H1 (cell line): ENCODE measurements at regions not wholly inside any gene's neighbourhood (a gene's known extent, or its start where the extent isn't known, plus 50 kb on each side); places are given as distances from the start of the nearest gene placed in this dataset.

Source experiments
- CTCF ChIA-PET: fragments of 300-600 bp; sonication (Branson Sonifier 250); formaldehyde crosslinking; loops from one replicate; lab custom pipeline; 2021; ENCODE audit not compliant: partially characterized antibody; lab: Charles Lee
- POLR2A ChIA-PET: fragments of 300-600 bp; sonication (Branson Sonifier 250); formaldehyde crosslinking; loops from one replicate; lab custom pipeline; 2021; ENCODE audit warnings: inconsistent platforms; ENCODE audit not compliant: partially characterized antibody; lab: Charles Lee
- DNase-seq, 2 experiments: peaks; one replicate each; pipeline versions ENCODE4 v3.0.0 to v3.0.0-alpha.2; 2010 to 2022; ENCODE audit warnings: low spot score in 2 of 2, low read depth in 1 of 2, mixed read lengths in 1 of 2
- FAIRE-seq: peaks from 2 replicates; lab custom pipeline; 2011; peaks lifted over from hg19 to GRCh38; lab: Jason Lieb, UNC
- H2AFZ ChIP-seq: 2 replicates; pipeline ENCODE4 v1.8.1; 2012; ENCODE audit warnings: low read length, inconsistent platforms
- H2AK5ac ChIP-seq: 2 replicates; pipeline ENCODE4 v1.6.1; 2013; ENCODE audit warnings: low read depth, low read length
- H2BK120ac ChIP-seq: replicated peaks from 2 replicates; pipeline ENCODE3; 2013; ENCODE audit warnings: low read depth, low read length, inconsistent platforms
- H2BK12ac ChIP-seq: 2 replicates; pipeline ENCODE4 v1.6.1; 2013; ENCODE audit warnings: low read depth, low read length
- H2BK15ac ChIP-seq: 2 replicates; pipeline ENCODE4 v1.6.1; 2013; ENCODE audit warnings: low read length
- H2BK20ac ChIP-seq: 2 replicates; pipeline ENCODE4 v1.6.1; 2013; ENCODE audit warnings: low read length
- H2BK5ac ChIP-seq: 2 replicates; pipeline ENCODE4 v1.6.1; 2013; ENCODE audit warnings: low read depth, low read length
- H3K14ac ChIP-seq: 2 replicates; pipeline ENCODE4 v1.6.1; 2013; ENCODE audit warnings: inconsistent platforms; ENCODE audit not compliant: insufficient read length
- H3K18ac ChIP-seq: 2 replicates; pipeline ENCODE4 v1.6.1; 2013; ENCODE audit warnings: low read length; ENCODE audit errors: extremely low read depth
- H3K23ac ChIP-seq: 2 replicates; pipeline ENCODE4 v1.6.1; 2013; ENCODE audit warnings: inconsistent platforms; ENCODE audit not compliant: insufficient read length
- H3K23me2 ChIP-seq: 2 replicates; pipeline ENCODE4 v1.6.1; 2013; ENCODE audit warnings: low read depth, low read length
- H3K27ac ChIP-seq: 2 replicates; pipeline ENCODE4 v1.6.1; 2011; ENCODE audit warnings: low read depth, low read length, inconsistent platforms
- H3K27me3 ChIP-seq, 4 experiments: replicated peaks in 1 of 4; 1 replicate in 1 of 4; 2 replicates in 3 of 4; pipeline versions ENCODE4 v1.6.1 to v1.8.1; 2011 to 2013; ENCODE audit warnings: low read length in 3 of 4, mild to moderate bottlenecking in 3 of 4, inconsistent platforms in 2 of 4, mixed read lengths in 2 of 4, moderate library complexity in 1 of 4; ENCODE audit not compliant: control insufficient read depth in 3 of 4, insufficient read depth in 3 of 4; ENCODE audit errors: extremely low read depth in 1 of 4
- H3K36me3 ChIP-seq, 4 experiments: 2 replicates each; pipeline versions ENCODE4 v1.6.1 to v1.8.1; 2011 to 2013; ENCODE audit warnings: mild to moderate bottlenecking in 4 of 4, low read length in 3 of 4, moderate library complexity in 2 of 4, control low read depth in 1 of 4, inconsistent platforms in 1 of 4; ENCODE audit not compliant: insufficient read depth in 4 of 4, control insufficient read depth in 2 of 4
- H3K4ac ChIP-seq: replicated peaks from 2 replicates; pipeline ENCODE3; 2013; ENCODE audit warnings: low read length, low read depth, mixed read lengths, inconsistent platforms; ENCODE audit not compliant: insufficient read length
- H3K4me1 ChIP-seq, 4 experiments: replicated peaks in 1 of 4; 1 replicate in 1 of 4; 2 replicates in 3 of 4; pipeline versions ENCODE4 v1.6.1 to v1.8.1; 2011 to 2013; ENCODE audit warnings: low read length in 3 of 4, inconsistent platforms in 2 of 4, mixed read lengths in 1 of 4; ENCODE audit not compliant: insufficient read depth in 4 of 4, control insufficient read depth in 3 of 4
- H3K4me2 ChIP-seq, 2 experiments: 2 replicates each; pipeline versions ENCODE4 v1.6.1 to v1.8.1; 2011 to 2013; ENCODE audit warnings: low read depth in 2 of 2, low read length in 2 of 2, control low read depth in 1 of 2, inconsistent platforms in 1 of 2, mild to moderate bottlenecking in 1 of 2; ENCODE audit not compliant: insufficient read depth in 1 of 2
- H3K4me3 ChIP-seq, 4 experiments: fragments of 200-600, 300-600 bp in 1 of 4; sonication (generic), shearing (Covaris generic), sonication (Bioruptor Twin) in 1 of 4; 2 replicates each; pipeline versions ENCODE4 v1.5.1 to v1.8.1; 2011 to 2016; ENCODE audit warnings: low read length in 4 of 4, low read depth in 3 of 4, control low read depth in 2 of 4, inconsistent platforms in 2 of 4, mild to moderate bottlenecking in 2 of 4, mixed read lengths in 1 of 4, moderate library complexity in 1 of 4; ENCODE audit not compliant: insufficient read depth in 2 of 4; ENCODE audit errors: extremely low read depth in 1 of 4
- H3K56ac ChIP-seq: replicated peaks from 2 replicates; pipeline ENCODE3; 2013; ENCODE audit warnings: low read depth, mild to moderate bottlenecking, mixed read lengths, low read length, inconsistent platforms; ENCODE audit not compliant: insufficient read length
- H3K79me1 ChIP-seq: 2 replicates; pipeline ENCODE4 v1.6.1; 2013; ENCODE audit warnings: low read depth, low read length, control low read depth
- H3K79me2 ChIP-seq, 2 experiments: 2 replicates each; pipeline versions ENCODE4 v1.6.1 to v1.8.1; 2012 to 2013; ENCODE audit warnings: low read length in 2 of 2, mild to moderate bottlenecking in 2 of 2, inconsistent platforms in 1 of 2; ENCODE audit not compliant: insufficient read depth in 2 of 2, control insufficient read depth in 1 of 2
- H3K9ac ChIP-seq, 4 experiments: replicated peaks in 1 of 4; 1 replicate in 1 of 4; 2 replicates in 3 of 4; pipeline versions ENCODE4 v1.6.1 to v1.8.1; 2011 to 2013; ENCODE audit warnings: low read depth in 3 of 4, low read length in 3 of 4, control low read depth in 2 of 4, mild to moderate bottlenecking in 2 of 4, moderate library complexity in 2 of 4, inconsistent platforms in 1 of 4; ENCODE audit errors: extremely low read depth in 1 of 4
- H3K9me3 ChIP-seq, 2 experiments: 2 replicates each; pipeline versions ENCODE4 v1.6.1 to v1.8.1; 2012 to 2013; ENCODE audit warnings: mild to moderate bottlenecking in 2 of 2, moderate library complexity in 2 of 2, control low read depth in 1 of 2, inconsistent platforms in 1 of 2, low read depth in 1 of 2, low read length in 1 of 2, mixed read lengths in 1 of 2; ENCODE audit not compliant: insufficient read depth in 2 of 2
- H4K20me1 ChIP-seq, 2 experiments: replicated peaks in 1 of 2; 2 replicates each; pipeline versions ENCODE3 to v1.8.1; 2011 to 2013; ENCODE audit warnings: inconsistent platforms in 2 of 2, low read length in 2 of 2, mild to moderate bottlenecking in 1 of 2; ENCODE audit not compliant: insufficient read depth in 2 of 2, control insufficient read depth in 1 of 2
- H4K5ac ChIP-seq: 2 replicates; pipeline ENCODE4 v1.6.1; 2013; ENCODE audit warnings: low read length, low read depth, mixed read lengths, inconsistent platforms; ENCODE audit not compliant: insufficient read length
- H4K8ac ChIP-seq: 2 replicates; pipeline ENCODE4 v1.8.0; 2013; ENCODE audit warnings: mild to moderate bottlenecking, moderate library complexity, low read length, inconsistent platforms; ENCODE audit not compliant: insufficient read depth; ENCODE audit errors: extremely low read depth
- H4K91ac ChIP-seq: replicated peaks from 2 replicates; pipeline ENCODE3; 2013; ENCODE audit warnings: low read length, mixed read lengths, inconsistent platforms; ENCODE audit not compliant: insufficient read length
- CBX5 ChIP-seq: fragments of 300-800, 300-1000 bp; sonication (generic); IDR thresholded peaks from 2 replicates; pipeline ENCODE4 v1.7.1; 2016; ENCODE audit warnings: antibody characterized with exemption, low read length, low read depth
- CHD1 ChIP-seq: IDR thresholded peaks from 2 replicates; pipeline ENCODE4 v1.6.1; 2012; ENCODE audit warnings: low read depth, low read length, improper control_type of control experiment
- CREB1 ChIP-seq: IDR thresholded peaks from 2 replicates; pipeline ENCODE4 v1.6.1; 2012; ENCODE audit warnings: inconsistent platforms
- EZH2 ChIP-seq: fragments of 200-600 bp; sonication (generic); IDR thresholded peaks from 2 replicates; pipeline ENCODE4 v1.7.1; 2012; ENCODE audit warnings: low read depth, mild to moderate bottlenecking, moderate library complexity, low read length, inconsistent platforms; ENCODE audit not compliant: severe bottlenecking
- GTF2F1 ChIP-seq: IDR thresholded peaks from 2 replicates; pipeline ENCODE4 v1.6.1; 2012; ENCODE audit warnings: low read depth, low read length, improper control_type of control experiment, borderline replicate concordance
- KDM1A ChIP-seq: fragments of 200-600, 300-600 bp; sonication (generic); IDR thresholded peaks from 2 replicates; pipeline ENCODE4 v1.7.1; 2016; ENCODE audit warnings: mild to moderate bottlenecking, low read length, borderline replicate concordance
- KDM5A ChIP-seq: fragments of 200-600 bp; IDR thresholded peaks from 2 replicates; pipeline ENCODE4 v1.7.1; 2012; ENCODE audit warnings: mild to moderate bottlenecking, low read length, inconsistent platforms, mixed read lengths
- MAX ChIP-seq: IDR thresholded peaks from 2 replicates; pipeline ENCODE4 v1.6.1; 2012; ENCODE audit warnings: inconsistent platforms
- NANOG ChIP-seq: IDR thresholded peaks from 2 replicates; pipeline ENCODE4 v1.6.1; 2011; ENCODE audit warnings: low read length, low read depth, mild to moderate bottlenecking, inconsistent platforms; ENCODE audit not compliant: insufficient read depth, poor library complexity, severe bottlenecking
- NRF1 ChIP-seq: IDR thresholded peaks from 2 replicates; pipeline ENCODE4 v1.6.1; 2011; ENCODE audit warnings: mild to moderate bottlenecking, low read depth, low read length, improper control_type of control experiment
- PHF8 ChIP-seq: fragments of 200-600 bp; sonication (generic); conservative IDR thresholded peaks from 2 replicates; pipeline ENCODE4 v1.7.1; 2012; ENCODE audit warnings: low read depth, mild to moderate bottlenecking, inconsistent platforms, low read length, moderate library complexity
- POU5F1 ChIP-seq: IDR thresholded peaks from 2 replicates; pipeline ENCODE4 v1.6.1; 2011; ENCODE audit warnings: low read depth, mild to moderate bottlenecking, low read length, moderate library complexity
- RNF2 ChIP-seq: fragments of 200-900, 300-1000 bp; sonication (generic); IDR thresholded peaks from 2 replicates; pipeline ENCODE4 v1.7.1; 2016; ENCODE audit warnings: borderline replicate concordance, low read depth, mild to moderate bottlenecking, antibody characterized with exemption, low read length; ENCODE audit not compliant: poor library complexity, severe bottlenecking; ENCODE audit errors: missing control alignments
- SP4 ChIP-seq: IDR thresholded peaks from 2 replicates; pipeline ENCODE4 v1.6.1; 2012; ENCODE audit warnings: low read length, inconsistent platforms
- WGBS, 2 experiments: shearing (Covaris generic) in 1 of 2; methylation state at CpG; one replicate each; pipeline versions ENCODE4 v1.1.6 to v1.1.7; 2013 to 2015; ENCODE audit warnings: low lambda C conversion rate in 2 of 2, mixed read lengths in 2 of 2, inconsistent platforms in 1 of 2, low coverage in 1 of 2, missing lambda C conversion rate in 1 of 2; ENCODE audit not compliant: insufficient replicate concordance in 2 of 2, insufficient coverage in 1 of 2, insufficient read length in 1 of 2; ENCODE audit errors: extremely low coverage in 1 of 2, missing lambda C conversion rate in 1 of 2; 5-methylcytosine and 5-hydroxymethylcytosine counted together

DNA sequence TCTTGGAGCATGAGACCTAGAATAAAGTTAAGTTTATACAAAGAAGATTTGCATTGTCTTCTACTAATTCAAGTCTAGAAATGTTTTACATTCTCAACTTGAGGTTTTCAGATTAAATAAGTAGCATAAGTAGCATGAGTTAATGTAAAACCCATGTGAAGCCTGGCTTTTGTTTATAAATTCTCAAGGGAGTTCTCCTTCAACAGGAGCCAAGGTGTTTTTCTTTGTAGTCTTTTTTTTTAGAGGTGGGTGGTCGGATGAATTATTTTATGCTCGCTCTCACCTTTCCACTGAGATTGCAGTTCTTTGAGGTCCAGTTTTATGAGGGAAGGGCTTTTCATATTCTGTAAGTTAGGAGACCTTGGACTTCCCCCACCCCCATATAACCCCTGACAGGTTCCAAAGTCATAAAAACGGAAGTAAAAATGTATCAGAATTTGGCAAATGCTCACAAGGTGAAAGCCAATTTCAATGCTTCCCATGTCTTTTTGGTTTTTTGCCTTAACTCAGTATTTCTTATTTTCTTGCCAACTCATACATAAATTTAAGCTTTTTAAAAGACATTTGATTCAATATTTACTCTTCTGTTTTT, 244.3 kb upstream of the ASCC3 start:
- 81% methylated on average over 3 of the region's 3 CpGs; no CpG with 5 or more reads in 1 of the 2 experiments for WGBS, 2 experiments
- H3K79me2 ChIP-seq = no peaks in the 10 kb centered on the region
- no peak for TF ChIP-seq MAX
- TF ChIP-seq CREB1 = no peak
- TF ChIP-seq KDM5A = no peak
- no peak for TF ChIP-seq POU5F1
- no peak for TF ChIP-seq NANOG
- TF ChIP-seq GTF2F1 = no peak
- no peak for TF ChIP-seq SP4
- no peak for TF ChIP-seq RNF2
- no peak for TF ChIP-seq EZH2
- no peak for TF ChIP-seq KDM1A
- TF ChIP-seq NRF1 = no peak
- no peak for TF ChIP-seq PHF8
- TF ChIP-seq CBX5 = no peak
- TF ChIP-seq CHD1 = no peak

More for the DNA sequence above, 244.3 kb upstream of the ASCC3 start:
- Histone ChIP-seq H2AFZ (0 out of 2 replicates have a peak overlapping the region, but pooled peaks have one; percentile 66), H2BK120ac (no peak overlapping the region), H4K5ac (no peak overlapping the region), H3K9ac (no peak overlapping the region), H3K27me3 (no peaks in the 10 kb centered on the region), H3K23me2 (no peaks in the 10 kb centered on the region), H3K27ac (no peak overlapping the region), H3K9me3 (no peaks in the 10 kb centered on the region), H2BK12ac (no peak overlapping the region), H3K56ac (no peak overlapping the region), H4K8ac (no peak overlapping the region), H4K20me1 (no peaks in the 10 kb centered on the region), H3K36me3 (no peaks in the 10 kb centered on the region), H3K79me1 (no peaks in the 10 kb centered on the region), H3K4me2 (no peak overlapping the region), H4K91ac (no peak overlapping the region), H2BK15ac (no peak overlapping the region), H3K4ac (no peak overlapping the region), H2AK5ac (no peak overlapping the region), H2BK5ac (no peak overlapping the region), H3K18ac (no peak overlapping the region), H3K23ac (no peak overlapping the region), H3K4me3 (no peak overlapping the region), H3K4me1 (no peaks in the 10 kb centered on the region), H3K14ac (no peak overlapping the region), H2BK20ac (no peak overlapping the region)
- FAIRE-seq = no peak
- no peak for DNase-seq
- CTCF ChIA-PET = no interaction called here
- POLR2A ChIA-PET = no interaction called here
